Heart left ventricle (tissue), 16 donors: ENCODE measurements at regions not wholly inside any gene's neighbourhood (a gene's known extent, or its start where the extent isn't known, plus 50 kb on each side); places are given as distances from the start of the nearest gene placed in this dataset.

Experiments used
- ATAC-seq, 4 donors: fragments of 200-7000 bp; cut with Tn5 transposase; one replicate each; pipeline ENCODE4 v1.9.1; 2020 to 2022; ENCODE audit warnings: moderate library complexity in 4 of 4, mild to moderate bottlenecking in 3 of 4, moderate number of reproducible peaks in 1 of 4
- DNase-seq, 5 donors: peaks; one replicate each; pipeline ENCODE4 v3.0.0-alpha.2; 2020
- H3K27ac ChIP-seq, 12 donors: fragments of 200-600 bp; sonication (generic) in 4 of 12; one replicate each; pipeline versions ENCODE4 v1.5.0 to v1.8.0; 2016 to 2022; ENCODE audit warnings: mild to moderate bottlenecking in 2 of 12
- H3K27me3 ChIP-seq, 9 donors: fragments of 200-600 bp; sonication (generic) in 2 of 9; one replicate each; pipeline versions ENCODE4 v1.5.1 to v1.8.0; 2016 to 2022; ENCODE audit warnings: mild to moderate bottlenecking in 3 of 9
- H3K36me3 ChIP-seq, 9 donors: fragments of 200-600 bp; sonication (generic) in 2 of 9; one replicate each; pipeline versions ENCODE4 v1.5.0 to v1.8.0; 2018 to 2022; ENCODE audit warnings: mild to moderate bottlenecking in 2 of 9
- H3K4me1 ChIP-seq, 12 donors: fragments of 200-600 bp; sonication (generic) in 4 of 12; one replicate each; pipeline versions ENCODE4 v1.5.0 to v1.8.0; 2016 to 2022; ENCODE audit warnings: mild to moderate bottlenecking in 3 of 12
- H3K4me3 ChIP-seq, 12 donors: fragments of 200-600 bp; sonication (generic) in 4 of 12; one replicate each; pipeline versions ENCODE4 v1.5.0 to v1.8.0; 2017 to 2022; ENCODE audit warnings: mild to moderate bottlenecking in 9 of 12, moderate library complexity in 4 of 12
- H3K9me3 ChIP-seq, 12 donors: fragments of 200-600 bp; sonication (generic) in 4 of 12; one replicate each; pipeline versions ENCODE4 v1.5.0 to v1.8.0; 2016 to 2022; ENCODE audit warnings: mild to moderate bottlenecking in 1 of 12
- CTCF ChIP-seq, 12 donors: fragments of 200-600 bp; sonication (generic) in 4 of 12; IDR thresholded peaks; one replicate each; pipeline versions ENCODE4 v1.5.0 to v1.8.0; 2018 to 2022; ENCODE audit warnings: antibody characterized with exemption in 12 of 12, mild to moderate bottlenecking in 5 of 12
- POLR2A ChIP-seq, 2 donors: fragments of 450-650 bp; IDR thresholded peaks; one replicate each; pipeline ENCODE4 v1.6.1; 2017; ENCODE audit warnings: antibody characterized with exemption in 2 of 2, mild to moderate bottlenecking in 2 of 2, moderate library complexity in 2 of 2
- WGBS, 4 donors: extraction: QIAGEN DNeasy Blood & Tissue Kit in 2 of 4; methylation state at CpG; one replicate each; pipeline versions ENCODE4 v1.1.5 to v1.1.7; 2013 to 2018; 5-methylcytosine and 5-hydroxymethylcytosine counted together
- intact Hi-C, 10 donors: fragments of 100-400 bp; cut with DNase I; formaldehyde crosslinking; loops; one replicate each; pipeline versions ENCODE4 v1.11.1 to v1.14.2; 2022
- donor health status: ischemic (EF 13 %, LVEDD 7.1; RV severe dilation, severe dysfunction).
- donor health status: healthy with polysubstance abuse.
- donor health status: DM: no; HTN: yes; CAD: no.
- donor health status: DM: no; HTN: no; CAD: no.
- donor health status: ischemic (EF 25% LVEDD 6.9; RV normal size, moderate dysfunction).
- donor health status: ischemic (EF 25% LVEDD 5.7; RV mildly dilated, moderate dysfunction).
- donor health status: healthy.
- donor health status: DM: yes; HTN: yes; CAD: no.
- donor health status: ischemic (EF 35%, LVEDD 5.7; RV mildly dilated, moderate dysfunction).
- donor health status: nonischemic (EF 11% LVEDD 7.7; RV severe dilation, severe dysfunction).
- donor health status: DM: yes; HTN: yes; CAD: no.
- donor health status: PGD.
- donor health status: ischemic (EF 29% LVEDD 5.4; RV normal size, mild dysfunction).
- donor health status: nonischemic (EF 23%, LVEDD 6.1; RV moderate dilation, normal function).

GRCh38 chr2:180601016-180601415 lies 379.4 kb upstream of the UBE2E3 start:
- TF ChIP-seq CTCF (IDR thresholded peaks at IDR 0.05) (no peak), POLR2A (IDR thresholded peaks at IDR 0.05) (no peak)
- 46 to 59% (median 51%) methylated on average over 1 of the region's 1 CpG for WGBS, 4 donors
- no peak for ATAC-seq
- no peaks in the 10 kb centered on the region for H3K9me3 ChIP-seq
- H3K36me3 ChIP-seq = no peaks in the 10 kb centered on the region
- no peak overlapping the region for H3K4me3 ChIP-seq
- no peak for DNase-seq
- no peaks in the 10 kb centered on the region for H3K4me1 ChIP-seq
- intact Hi-C loops = no loop called here
- no peak overlapping the region for H3K27ac ChIP-seq
- H3K27me3 ChIP-seq = no peaks in the 10 kb centered on the region

- ATAC-seq (no peak), DNase-seq (no peak)
- Histone ChIP-seq H3K4me3 (no peak overlapping the region), H3K27ac (no peak overlapping the region), H3K4me1 (no peaks in the 10 kb centered on the region), H3K9me3 (no peaks in the 10 kb centered on the region), H3K27me3 (no peaks in the 10 kb centered on the region), H3K36me3 (no peaks in the 10 kb centered on the region)
- WGBS, 4 donors = 61 to 72% (median 68%) methylated on average over 4 of the region's 4 CpGs
- intact Hi-C loops = no loop called here
- TF ChIP-seq CTCF (IDR thresholded peaks at IDR 0.05) (no peak), POLR2A (IDR thresholded peaks at IDR 0.05) (no peak)
Measured at GRCh38 chr2:180599804-180600203, 380.6 kb upstream of the UBE2E3 start.

GRCh38 chr2:180597179-180597578 lies 383.2 kb upstream of the UBE2E3 start:
- intact Hi-C loops = no loop called here
- ATAC-seq = no peak
- H3K4me1 ChIP-seq = no peaks in the 10 kb centered on the region
- H3K36me3 ChIP-seq = no peaks in the 10 kb centered on the region
- no peak overlapping the region for H3K27ac ChIP-seq
- no peaks in the 10 kb centered on the region for H3K9me3 ChIP-seq
- TF ChIP-seq CTCF (IDR thresholded peaks at IDR 0.05) (no peak), POLR2A (IDR thresholded peaks at IDR 0.05) (no peak)
- DNase-seq = no peak
- no peak overlapping the region for H3K4me3 ChIP-seq
- WGBS, 4 donors = 75 to 84% (median 80%) methylated on average over 2 of the region's 2 CpGs
- no peaks in the 10 kb centered on the region for H3K27me3 ChIP-seq

- Histone ChIP-seq H3K4me3 (no peak overlapping the region), H3K36me3 (no peaks in the 10 kb centered on the region), H3K9me3 (no peaks in the 10 kb centered on the region), H3K4me1 (no peaks in the 10 kb centered on the region), H3K27ac (no peak overlapping the region), H3K27me3 (no peaks in the 10 kb centered on the region)
- intact Hi-C loops = no loop called here
- DNase-seq (no peak), ATAC-seq (no peak)
- 89 to 94% (median 90%) methylated on average over 4 of the region's 4 CpGs for WGBS, 4 donors
- TF ChIP-seq POLR2A (IDR thresholded peaks at IDR 0.05) (no peak), CTCF (IDR thresholded peaks at IDR 0.05) (peak in 1 of 12 donors; percentile 7)
Measured at GRCh38 chr2:180596453-180596852, 384.0 kb upstream of the UBE2E3 start.
